Nucleus accumbens (tissue), 56 donors: ENCODE measurements at regions not wholly inside any gene's neighbourhood (a gene's known extent, or its start where the extent isn't known, plus 50 kb on each side); places are given as distances from the start of the nearest gene placed in this dataset.
A peak's percentile ranks its signal among the peaks of the same experiment; 100 is the strongest.

Experiments
- DNase-seq, 56 donors: peaks; one replicate each; lab custom pipeline; 2025; lab: John Stamatoyannopoulos, UW

- DNase-seq: no peak
These were observed 90.5 kb upstream of the RFC3 start for GRCh38 chr13:33727297-33728083.

- peak in 5 of 56 donors; percentile 3 to 31 (median 9) for DNase-seq
These were observed 89.5 kb upstream of the RFC3 start for GRCh38 chr13:33728271-33729037.

GRCh38 chr13:33730147-33730546, 87.8 kb upstream of the RFC3 start:
- no peak for DNase-seq

- DNase-seq: no peak
These were observed 87.3 kb upstream of the RFC3 start for GRCh38 chr13:33730619-33731018.

- no peak for DNase-seq
These were observed 82.7 kb upstream of the RFC3 start for GRCh38 chr13:33735276-33735675.

GRCh38 chr13:33739254-33739653, 78.7 kb upstream of the RFC3 start:
- DNase-seq: no peak

- no peak for DNase-seq
These were observed 77.8 kb upstream of the RFC3 start for GRCh38 chr13:33740134-33740538.

GRCh38 chr13:33742321-33742720, 75.6 kb upstream of the RFC3 start:
- no peak for DNase-seq

- DNase-seq: no peak
These were observed 74.2 kb upstream of the RFC3 start for GRCh38 chr13:33743438-33744368.

- DNase-seq: no peak
These were observed 73.2 kb upstream of the RFC3 start for GRCh38 chr13:33744589-33745369.

- DNase-seq: no peak
These were observed 72.3 kb upstream of the RFC3 start for GRCh38 chr13:33745370-33746324.

GRCh38 chr13:33746867-33747266, 71.1 kb upstream of the RFC3 start:
- no peak for DNase-seq

GRCh38 chr13:33751151-33751550, 66.8 kb upstream of the RFC3 start:
- no peak for DNase-seq

GRCh38 chr13:33752094-33752493, 65.9 kb upstream of the RFC3 start:
- DNase-seq: no peak

- peak in 27 of 56 donors; percentile 1 to 58 (median 22) for DNase-seq
These were observed 65.4 kb upstream of the RFC3 start for GRCh38 chr13:33752597-33752996.

- no peak for DNase-seq
These were observed 61.0 kb upstream of the RFC3 start for GRCh38 chr13:33756929-33757328.

GRCh38 chr13:33757713-33758112, 60.2 kb upstream of the RFC3 start:
- no peak for DNase-seq

- DNase-seq: no peak
These were observed 59.8 kb upstream of the RFC3 start for GRCh38 chr13:33758113-33758512.

GRCh38 chr13:33761740-33762139, 56.2 kb upstream of the RFC3 start:
- DNase-seq: no peak
